ENCODE measurements at regions not wholly inside any gene's neighbourhood (a gene's known extent, or its start where the extent isn't known, plus 50 kb on each side); places are given as distances from the start of the nearest gene placed in this dataset.

- no peak for TF ChIP-seq CTCF (IDR thresholded peaks at IDR 0.05; ENCODE audit: insufficient read depth, low read length, severe bottlenecking)
- DNase-seq (ENCODE audit: low read depth) (peak; percentile 28), FAIRE-seq (no peak)
- H3K4me3 ChIP-seq (ENCODE audit: low read depth, low read length), result no peak overlapping the region
- H3K27me3 ChIP-seq (ENCODE audit: control insufficient read depth, insufficient read depth, low read length), result no peaks in the 10 kb centered on the region
- H3K36me3 ChIP-seq (ENCODE audit: control insufficient read depth, insufficient read depth, low read length), result no peaks in the 10 kb centered on the region
Observed at GRCh38 chr15:95857124-95857757, 473.3 kb upstream of the NR2F2 start.

GRCh38 chr15:95857758-95858157 is 472.7 kb upstream of the NR2F2 start:
- no peaks in the 10 kb centered on the region for H3K36me3 ChIP-seq (ENCODE audit: control insufficient read depth, insufficient read depth, low read length)
- H3K27me3 ChIP-seq (ENCODE audit: control insufficient read depth, insufficient read depth, low read length), result no peaks in the 10 kb centered on the region
- TF ChIP-seq CTCF (IDR thresholded peaks at IDR 0.05; ENCODE audit: insufficient read depth, low read length, severe bottlenecking), result no peak
- DNase-seq (ENCODE audit: low read depth), result no peak
- FAIRE-seq, result no peak
- no peak overlapping the region for H3K4me3 ChIP-seq (ENCODE audit: low read depth, low read length)

- no peak for TF ChIP-seq CTCF (IDR thresholded peaks at IDR 0.05; ENCODE audit: insufficient read depth, low read length, severe bottlenecking)
- Histone ChIP-seq H3K4me3 (ENCODE audit: low read depth, low read length) (no peak overlapping the region), H3K27me3 (ENCODE audit: control insufficient read depth, insufficient read depth, low read length) (no peaks in the 10 kb centered on the region), H3K36me3 (ENCODE audit: control insufficient read depth, insufficient read depth, low read length) (no peaks in the 10 kb centered on the region)
- no peak for DNase-seq (ENCODE audit: low read depth)
- no peak for FAIRE-seq
Observed at GRCh38 chr15:95860406-95860805, 470.1 kb upstream of the NR2F2 start.

GRCh38 chr15:95864467-95864886 is 466.0 kb upstream of the NR2F2 start:
- Histone ChIP-seq H3K4me3 (ENCODE audit: low read depth, low read length) (no peak overlapping the region), H3K27me3 (ENCODE audit: control insufficient read depth, insufficient read depth, low read length) (no peaks in the 10 kb centered on the region), H3K36me3 (ENCODE audit: control insufficient read depth, insufficient read depth, low read length) (no peaks in the 10 kb centered on the region)
- DNase-seq (ENCODE audit: low read depth) (no peak), FAIRE-seq (no peak)
- no peak for TF ChIP-seq CTCF (IDR thresholded peaks at IDR 0.05; ENCODE audit: insufficient read depth, low read length, severe bottlenecking)

GRCh38 chr15:95865330-95865739 is 465.2 kb upstream of the NR2F2 start:
- no peak for FAIRE-seq
- Histone ChIP-seq H3K27me3 (ENCODE audit: control insufficient read depth, insufficient read depth, low read length) (no peaks in the 10 kb centered on the region), H3K36me3 (ENCODE audit: control insufficient read depth, insufficient read depth, low read length) (no peaks in the 10 kb centered on the region), H3K4me3 (ENCODE audit: low read depth, low read length) (no peak overlapping the region)
- no peak for DNase-seq (ENCODE audit: low read depth)
- TF ChIP-seq CTCF (IDR thresholded peaks at IDR 0.05; ENCODE audit: insufficient read depth, low read length, severe bottlenecking), result no peak
